Activated CD4-positive, alpha-beta T cell treated with anti-CD3 and anti-CD28 coated beads, Interleukin-2, amount 50 U/mL, for 4 hours (primary cell): ENCODE measurements at regions not wholly inside any gene's neighbourhood (a gene's known extent, or its start where the extent isn't known, plus 50 kb on each side); places are given as distances from the start of the nearest gene placed in this dataset.
"Not testable (repeated sequence)": the region's sequence is repeated elsewhere in the genome, so short reads cannot be mapped to it uniquely, and the experiment has no call there.

Experiments
- DNase-seq, 2 experiments: peaks; one replicate each; pipeline ENCODE4 v3.0.0-alpha.2; 2020

- no peak for DNase-seq
Observed at GRCh38 chr13:44312131-44312530, 61.5 kb upstream of the SERP2 start.

GRCh38 chr13:44312834-44313551, 60.6 kb upstream of the SERP2 start:
- no peak for DNase-seq

- DNase-seq: no peak
Observed at GRCh38 chr13:44313674-44314073, 60.0 kb upstream of the SERP2 start.

GRCh38 chr13:44314160-44314559, 59.5 kb upstream of the SERP2 start:
- not testable (repeated sequence) for DNase-seq

GRCh38 chr13:44317752-44318151, 55.9 kb upstream of the SERP2 start:
- no peak for DNase-seq

GRCh38 chr13:44318161-44318560, 55.5 kb upstream of the SERP2 start:
- DNase-seq: no peak

GRCh38 chr13:44320611-44321010, 53.0 kb upstream of the SERP2 start:
- no peak for DNase-seq

GRCh38 chr13:44321961-44322360, 51.7 kb upstream of the SERP2 start:
- no peak for DNase-seq

GRCh38 chr13:44322928-44323327, 50.7 kb upstream of the SERP2 start:
- no peak for DNase-seq

GRCh38 chr13:44323754-44324153, 49.9 kb upstream of the SERP2 start:
- DNase-seq: no peak
